HEK293T (cell line): ENCODE measurements at regions not wholly inside any gene's neighbourhood (a gene's known extent, or its start where the extent isn't known, plus 50 kb on each side); places are given as distances from the start of the nearest gene placed in this dataset.

ENCODE experiments used
- BHLHE40 ChIP-seq: fragments of 450-650 bp; IDR thresholded peaks from 2 replicates; pipeline ENCODE4 v1.6.1; 2016; ENCODE audit warnings: mild to moderate bottlenecking, moderate library complexity, borderline replicate concordance
- SUZ12 ChIP-seq: fragments of 450-650 bp; IDR thresholded peaks from 2 replicates; pipeline ENCODE4 v1.6.1; 2016; ENCODE audit warnings: mild to moderate bottlenecking
- ZNF384 ChIP-seq: fragments of 450-650 bp; IDR thresholded peaks from 2 replicates; pipeline ENCODE4 v1.6.1; 2016

GRCh38 chr1:80536461-80536860, 1264.3 kb upstream of the ADGRL2 start:
- TF ChIP-seq BHLHE40 (no peak), ZNF384 (no peak), SUZ12 (no peak)
